ENCODE measurements at regions not wholly inside any gene's neighbourhood (a gene's known extent, or its start where the extent isn't known, plus 50 kb on each side); places are given as distances from the start of the nearest gene placed in this dataset.
"Not testable (repeated sequence)": the region's sequence is repeated elsewhere in the genome, so short reads cannot be mapped to it uniquely, and the experiment has no call there.

DNA sequence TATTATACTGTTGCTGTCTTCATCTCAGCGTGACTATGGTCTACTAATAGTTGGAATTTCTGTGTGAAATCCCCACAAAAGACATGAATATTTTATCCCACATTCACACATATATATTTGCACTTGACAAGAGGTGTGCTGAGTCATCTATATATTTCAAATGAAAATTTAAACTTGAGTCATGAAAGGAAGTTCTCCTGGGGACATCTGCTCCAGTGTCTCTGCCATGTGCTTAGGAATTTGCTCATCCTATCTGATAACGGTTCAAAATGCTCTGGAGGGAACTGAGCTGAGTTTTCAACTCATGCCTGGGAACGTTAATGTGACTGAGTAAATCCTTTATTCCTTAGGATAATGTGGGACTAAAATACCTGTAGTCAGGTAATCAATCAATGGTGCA is 326.2 kb upstream of the MEX3C start:
- DNase-seq (ENCODE audit: low spot score), result no peak

DNA sequence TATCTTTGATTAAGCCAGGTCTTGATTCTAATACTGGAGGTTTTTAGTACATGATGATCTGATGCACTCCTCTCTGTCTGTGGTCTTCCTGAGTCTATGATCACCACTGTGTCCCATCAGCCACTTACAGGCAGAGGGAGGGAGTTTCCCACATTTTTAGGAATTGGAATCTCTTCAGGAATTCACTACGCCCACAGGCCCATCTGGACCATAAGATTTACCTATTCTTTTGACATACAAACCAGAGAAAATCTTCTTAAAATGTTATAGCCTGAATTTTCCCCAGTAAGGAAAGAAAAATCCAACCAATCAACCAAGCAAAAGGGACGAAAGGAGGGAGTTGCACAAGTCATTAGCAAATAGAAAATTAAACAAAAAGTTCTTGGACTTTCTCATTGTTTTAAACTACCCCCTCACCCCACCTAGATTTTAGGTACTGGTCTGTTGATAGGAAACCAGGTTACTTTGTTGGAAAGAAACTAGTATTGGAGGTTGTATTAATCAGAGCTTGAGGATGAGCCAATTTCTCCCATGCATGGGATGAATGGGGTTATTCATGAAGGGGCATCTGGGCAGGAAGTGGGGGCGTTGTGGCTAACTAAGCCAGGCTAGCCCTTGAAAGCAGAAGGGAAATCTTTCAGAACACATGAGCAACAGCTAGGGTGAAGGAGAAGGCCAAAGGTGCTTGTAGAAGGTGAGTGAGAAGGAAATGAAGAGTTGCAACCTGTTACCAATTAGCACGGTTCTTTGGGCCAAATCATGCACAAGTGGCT is 328.2 kb upstream of the MEX3C start:
- no peak for DNase-seq (ENCODE audit: low spot score)

DNA sequence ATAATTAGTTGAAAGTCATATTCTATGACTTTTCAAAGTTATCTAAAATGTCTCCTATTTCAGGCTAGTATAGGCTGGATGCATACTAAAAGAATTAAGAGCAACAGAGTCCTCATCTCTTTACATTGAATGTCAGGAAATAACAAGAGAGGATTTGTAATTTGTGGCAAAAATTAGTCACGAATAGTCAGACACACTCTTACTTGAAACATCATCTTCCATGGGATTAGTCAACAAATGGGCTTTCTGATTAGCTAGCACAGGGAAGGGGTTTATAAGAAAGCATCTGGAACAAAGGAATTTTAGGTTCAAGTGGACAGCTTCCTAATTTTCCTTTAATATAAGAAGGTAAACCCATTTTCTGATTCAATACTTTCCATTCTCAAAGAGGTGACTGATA is 330.3 kb upstream of the MEX3C start:
- DNase-seq (ENCODE audit: low spot score), result no peak

DNA sequence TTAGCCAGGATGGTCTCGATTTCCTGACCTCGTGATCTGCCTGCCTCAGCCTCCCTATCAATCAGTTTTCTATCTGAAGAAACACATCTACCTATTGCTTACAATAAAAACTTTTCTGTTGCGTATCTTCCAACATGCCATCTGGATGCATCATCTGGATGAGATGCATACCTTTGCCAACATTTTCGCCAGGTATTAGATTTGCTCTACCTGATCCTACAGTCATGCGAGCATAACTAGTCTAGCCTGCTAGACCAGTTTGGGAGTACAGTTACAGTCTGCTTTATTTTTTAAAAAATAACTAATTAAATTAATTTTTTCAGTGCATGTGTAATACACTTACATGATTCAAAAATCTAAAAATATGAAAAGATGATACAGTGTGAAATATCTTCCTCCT is 334.0 kb upstream of the MEX3C start:
- DNase-seq (ENCODE audit: low spot score), result no peak

DNA sequence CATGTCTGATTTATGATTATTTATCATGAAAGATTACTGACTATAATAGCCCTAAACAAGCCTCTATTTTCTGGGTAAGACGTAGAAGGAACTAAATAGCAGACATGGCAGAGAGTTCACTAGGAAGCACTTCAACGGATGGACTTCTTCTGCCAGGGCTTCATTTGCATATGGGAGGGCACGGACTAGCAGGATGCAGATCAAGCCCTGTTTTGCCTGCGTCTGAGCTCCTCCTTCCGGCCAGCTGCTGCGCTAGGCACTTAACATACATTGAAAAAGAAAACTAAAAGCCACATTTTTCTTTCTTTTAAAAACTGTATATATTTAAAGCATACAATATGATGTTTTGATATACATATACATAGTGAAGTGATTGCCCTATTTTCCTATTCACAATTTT is 340.0 kb upstream of the MEX3C start:
- DNase-seq (ENCODE audit: low spot score), result no peak

DNA sequence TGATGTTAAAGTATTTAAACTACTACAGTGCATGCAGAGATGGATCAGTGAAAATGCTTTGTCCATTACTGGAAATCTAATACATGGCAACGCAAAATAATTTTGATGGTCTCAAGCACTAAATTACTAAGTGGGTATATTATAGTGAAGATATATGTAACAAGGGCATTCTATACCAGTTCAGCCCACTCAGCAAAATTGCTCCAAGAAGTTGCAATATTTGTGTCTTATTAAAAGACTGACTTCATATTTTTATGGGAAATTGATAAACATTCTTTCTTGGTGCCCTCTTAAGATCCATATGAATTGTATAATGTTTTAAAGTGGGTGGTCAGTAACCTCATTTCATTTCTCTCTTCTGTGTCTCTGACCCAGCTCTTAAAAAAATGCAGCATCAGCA is 343.1 kb upstream of the MEX3C start:
- DNase-seq (ENCODE audit: low spot score), result no peak

DNA sequence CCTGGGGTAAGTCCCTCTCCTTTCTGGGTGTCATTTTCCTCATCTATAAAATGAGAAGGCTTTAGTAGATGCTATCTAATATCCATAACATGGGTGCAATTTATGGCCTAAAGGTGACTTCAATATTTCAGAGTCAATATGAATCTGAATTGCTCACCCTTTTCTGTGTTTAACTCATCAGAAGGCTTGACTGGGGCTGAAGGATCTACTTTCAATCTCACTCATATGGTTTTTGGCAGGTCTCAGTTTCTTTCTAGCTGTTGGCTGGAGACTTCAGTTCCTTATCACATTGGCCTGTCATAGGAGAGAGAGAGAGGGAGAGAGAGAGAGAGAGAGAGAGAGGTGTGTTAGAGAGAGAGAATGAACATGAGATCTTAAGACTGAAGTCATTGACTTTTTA is 343.7 kb upstream of the MEX3C start:
- DNase-seq (ENCODE audit: low spot score), result no peak

DNA sequence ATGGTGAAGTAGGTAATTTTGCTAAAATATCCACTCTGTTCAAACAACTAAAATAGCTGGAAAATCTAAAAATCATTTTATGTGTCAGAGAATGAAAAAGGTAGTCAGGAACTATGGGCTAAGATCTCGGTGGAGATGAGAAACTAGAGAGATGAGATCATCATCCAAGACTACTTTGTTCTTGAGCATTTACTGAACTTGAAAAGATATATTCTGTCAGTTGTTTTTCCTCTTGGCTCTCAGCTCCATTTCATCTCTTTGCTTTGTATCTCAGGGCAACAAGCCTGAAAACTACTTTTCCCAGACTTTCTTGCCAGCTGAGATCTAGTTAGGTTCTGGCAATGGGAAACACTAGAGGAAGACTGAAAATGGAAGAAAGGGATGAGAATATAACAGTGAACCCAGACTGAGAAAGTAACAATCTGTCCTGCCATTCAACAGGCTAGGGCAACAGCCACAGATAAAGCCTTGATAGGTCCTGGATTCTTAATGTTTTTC is 346.2 kb upstream of the MEX3C start:
- no peak for DNase-seq (ENCODE audit: low spot score)

DNA sequence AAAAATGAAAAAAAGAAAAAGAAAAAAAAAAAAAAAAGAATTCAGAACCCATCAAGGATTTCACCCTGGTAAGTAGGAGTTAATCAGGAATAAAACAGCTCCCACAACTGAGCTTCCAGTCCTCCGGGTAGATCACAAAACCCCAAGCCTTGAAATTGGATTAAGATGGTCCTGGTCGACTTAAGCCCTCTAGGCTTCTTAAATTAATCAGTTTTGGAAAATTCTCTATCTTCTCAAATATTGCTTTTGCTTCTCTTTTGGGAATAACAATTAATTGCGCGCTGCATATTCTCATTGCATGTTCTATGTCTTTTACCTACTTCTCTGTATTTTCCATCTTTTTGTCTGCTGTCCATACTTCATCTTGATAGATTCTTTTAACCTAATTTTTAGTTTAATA is 348.0 kb upstream of the MEX3C start:
- DNase-seq (ENCODE audit: low spot score), result no peak

DNA sequence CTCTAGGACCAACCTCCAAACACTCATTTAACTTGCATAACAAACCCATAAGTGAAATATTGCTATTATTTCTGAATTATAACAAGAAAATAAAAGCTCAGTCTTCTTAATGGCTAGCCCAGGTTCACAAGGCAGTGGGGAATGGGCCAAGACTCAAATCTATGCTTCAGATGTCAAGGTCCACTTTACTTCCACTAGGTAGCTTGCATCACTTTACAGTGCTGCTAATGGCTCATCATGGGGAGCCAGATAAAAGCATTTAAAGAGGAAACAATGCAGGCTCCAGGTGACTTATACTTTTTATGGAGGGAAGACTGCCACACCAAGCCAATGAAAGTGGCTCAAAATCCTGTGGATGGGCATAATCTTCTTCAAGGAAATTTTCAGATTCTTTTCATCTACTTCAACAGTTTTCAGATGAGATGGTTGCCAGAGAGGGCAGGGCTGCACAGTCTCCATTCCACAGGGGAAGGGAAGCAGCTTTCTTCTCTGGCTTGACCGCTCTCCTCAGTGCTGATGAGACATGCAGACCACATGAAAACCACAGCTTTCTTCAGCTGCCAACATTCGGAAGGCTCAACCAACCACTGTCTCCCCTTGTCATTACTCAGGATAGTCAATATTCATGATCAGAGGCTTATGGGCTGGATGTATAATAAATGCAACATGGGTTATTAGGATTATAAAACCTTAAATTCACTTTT is 361.9 kb upstream of the MEX3C start:
- no peak for DNase-seq (ENCODE audit: low spot score)

DNA sequence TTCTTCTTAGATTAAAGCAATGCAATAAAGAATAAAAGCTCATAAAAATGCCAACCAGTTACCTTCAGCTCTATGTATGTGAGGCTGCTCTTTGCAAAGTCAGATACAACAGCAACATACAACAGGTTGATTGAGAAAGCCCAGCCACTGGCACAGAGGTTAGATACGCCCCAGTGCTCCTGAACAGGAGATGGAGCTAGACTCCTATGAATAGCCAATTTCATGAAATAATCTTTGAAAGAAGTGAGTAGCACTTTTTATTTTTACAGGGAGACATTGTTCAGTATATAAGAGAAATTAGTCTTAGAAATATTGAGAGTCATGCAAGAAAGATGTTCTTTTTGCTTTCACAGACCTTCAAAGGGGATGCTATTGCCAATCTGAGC is 362.4 kb upstream of the MEX3C start:
- DNase-seq (ENCODE audit: low spot score), result no peak

DNA sequence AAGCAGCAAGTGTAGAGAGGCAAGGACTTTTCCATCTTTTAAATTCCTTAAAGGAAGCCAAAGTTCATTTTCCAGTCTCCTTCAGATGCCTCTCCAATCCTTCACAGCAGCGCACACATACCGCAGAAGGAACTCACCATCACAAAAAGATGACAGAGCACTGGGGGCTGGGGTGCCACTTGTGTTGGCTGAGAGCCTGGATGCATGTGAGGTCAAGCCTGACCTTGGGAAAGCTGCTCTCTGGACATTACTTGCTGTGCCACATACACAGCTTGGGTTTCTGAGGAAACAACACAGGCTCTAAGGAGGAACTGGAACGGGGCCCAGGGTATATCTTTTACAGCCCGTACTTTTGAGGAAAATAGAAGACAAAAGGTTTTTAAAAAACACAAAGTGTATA is 364.3 kb upstream of the MEX3C start:
- DNase-seq (ENCODE audit: low spot score), result no peak

DNA sequence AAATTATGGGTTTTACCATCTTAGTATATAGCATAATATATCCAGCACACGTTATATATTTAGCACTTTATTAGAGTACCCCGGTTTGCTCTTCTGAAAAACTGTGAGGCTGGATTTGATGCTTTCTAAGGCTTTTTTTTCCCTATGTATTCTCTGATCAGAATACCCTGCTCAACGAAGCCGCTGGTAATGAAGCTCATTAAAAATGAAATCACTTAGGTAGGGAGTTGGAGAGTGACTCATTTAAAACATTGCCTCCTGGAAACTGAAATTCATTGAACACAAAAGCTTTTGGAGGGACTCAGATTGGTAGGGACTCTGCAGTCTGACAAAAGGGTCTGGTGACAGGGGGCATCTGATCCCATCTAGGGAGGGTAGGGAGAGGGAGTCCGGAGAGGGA is 365.4 kb upstream of the MEX3C start:
- no peak for DNase-seq (ENCODE audit: low spot score)

DNA sequence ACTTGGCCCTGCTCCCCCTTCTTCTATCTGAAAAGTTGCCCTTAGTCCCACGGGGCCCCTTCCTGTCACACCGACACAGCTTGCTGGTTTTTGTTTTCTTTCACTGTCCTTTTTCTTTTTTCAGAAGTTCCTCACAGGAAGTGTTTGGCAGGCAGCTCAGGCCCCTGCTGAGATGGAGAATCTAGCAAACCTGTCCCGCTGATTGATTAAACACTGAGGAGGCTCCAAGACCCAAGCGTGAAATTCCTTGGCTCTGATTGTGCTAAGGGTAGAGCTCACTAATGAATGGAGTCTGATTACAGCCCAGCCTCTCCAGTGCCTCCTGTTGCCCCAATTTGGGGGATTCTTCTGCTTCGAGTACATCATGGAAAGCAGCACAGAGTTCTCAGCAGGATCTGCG is 365.9 kb upstream of the MEX3C start:
- DNase-seq (ENCODE audit: low spot score), result no peak

DNA sequence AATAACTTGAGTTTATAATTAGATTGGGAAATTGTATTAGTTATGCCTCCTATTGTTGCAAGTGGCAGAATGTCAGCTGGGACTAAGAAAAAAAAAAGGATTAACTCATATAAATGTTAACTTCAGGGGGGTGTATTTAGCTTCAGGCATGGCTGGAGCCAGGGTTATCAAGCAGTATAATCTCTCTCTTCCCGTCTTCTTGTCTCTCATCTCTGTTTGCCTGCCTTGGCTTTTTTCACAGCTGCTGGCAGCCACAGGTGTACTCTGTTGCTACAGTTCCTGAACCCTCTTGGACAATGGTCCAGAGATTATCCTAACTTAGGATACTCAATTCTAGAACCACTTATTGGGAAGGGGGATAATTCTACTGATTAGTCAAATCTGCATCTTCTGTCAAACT is 370.7 kb upstream of the MEX3C start:
- no peak for DNase-seq (ENCODE audit: low spot score)

DNA sequence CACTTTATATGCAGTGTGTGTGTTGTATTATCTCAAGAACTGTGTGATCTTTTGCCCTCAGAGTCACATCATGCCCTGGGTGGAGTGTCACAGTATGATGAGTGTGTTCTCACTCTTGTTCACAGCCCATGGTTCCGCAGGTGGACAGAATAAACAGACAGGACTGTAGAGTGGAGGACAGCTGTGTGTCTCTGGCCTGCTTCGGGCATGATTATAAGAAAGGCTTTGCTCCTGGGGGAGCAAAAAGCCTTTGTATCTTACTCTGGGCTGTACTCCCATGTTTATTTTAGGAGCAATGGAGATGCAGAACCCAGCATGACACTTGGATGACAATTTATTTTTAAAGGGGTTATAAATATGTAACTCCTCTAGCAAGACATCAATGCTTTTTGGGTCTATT is 371.7 kb upstream of the MEX3C start:
- DNase-seq (ENCODE audit: low spot score), result no peak

DNA sequence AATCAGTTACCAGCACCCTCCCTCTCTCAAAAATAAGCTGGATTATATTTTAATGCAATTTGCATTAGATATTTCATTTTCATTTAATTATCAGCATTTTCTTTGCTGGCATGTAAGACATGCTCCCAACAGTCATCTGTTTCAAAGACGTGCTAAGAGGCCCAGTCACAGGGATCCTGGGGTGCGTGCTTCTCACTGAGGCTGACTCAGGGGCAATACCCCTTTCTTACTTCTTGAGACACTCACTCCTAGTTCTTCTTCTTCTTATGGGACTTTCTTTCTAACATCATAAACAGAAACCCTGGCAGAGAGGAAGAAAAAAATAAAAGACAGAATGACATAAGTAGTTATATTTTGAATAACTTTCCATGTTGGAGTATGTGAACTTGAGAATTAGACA is 372.1 kb upstream of the MEX3C start:
- no peak for DNase-seq (ENCODE audit: low spot score)

DNA sequence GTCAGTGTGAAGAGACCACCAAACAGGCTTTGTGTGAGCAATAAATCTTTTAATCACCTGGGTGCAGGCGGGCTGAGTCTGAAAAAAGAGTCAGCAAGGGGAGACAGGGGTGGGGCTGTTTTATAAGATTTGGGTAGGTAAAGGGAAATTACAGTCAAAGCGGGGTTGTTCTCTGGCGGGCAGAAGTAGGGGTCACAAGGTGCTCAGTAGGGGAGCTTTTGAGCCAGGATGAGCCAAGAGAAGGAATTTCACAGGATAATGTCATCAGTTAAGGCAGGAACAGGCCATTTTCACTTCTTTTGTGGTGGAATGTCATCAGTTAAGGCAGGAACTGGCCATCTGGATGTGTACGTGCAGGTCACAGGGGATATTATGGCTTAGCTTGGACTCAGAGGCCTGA is 372.6 kb upstream of the MEX3C start:
- DNase-seq (ENCODE audit: low spot score), result not testable (repeated sequence)

DNA sequence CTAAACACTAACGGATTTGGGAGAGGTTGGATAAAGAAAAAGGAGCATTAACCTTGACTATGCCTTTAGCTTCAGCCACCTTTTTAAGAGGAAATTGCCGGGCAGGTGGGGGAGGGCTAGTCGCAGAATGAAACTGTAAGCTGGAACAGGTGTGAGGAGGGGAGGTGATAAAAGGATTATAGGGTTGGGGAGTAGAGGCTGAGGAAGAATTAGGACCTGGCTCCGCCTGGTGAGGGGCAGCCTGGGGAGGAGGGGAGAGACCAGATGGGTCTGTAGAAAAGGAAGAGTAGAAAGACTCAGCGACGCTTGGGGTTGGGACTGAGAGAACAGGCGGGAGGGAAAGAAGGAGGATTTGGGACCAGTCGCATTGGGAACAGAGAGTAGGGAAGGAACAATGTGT is 376.4 kb upstream of the MEX3C start:
- not testable (repeated sequence) for DNase-seq (ENCODE audit: low spot score)

DNA sequence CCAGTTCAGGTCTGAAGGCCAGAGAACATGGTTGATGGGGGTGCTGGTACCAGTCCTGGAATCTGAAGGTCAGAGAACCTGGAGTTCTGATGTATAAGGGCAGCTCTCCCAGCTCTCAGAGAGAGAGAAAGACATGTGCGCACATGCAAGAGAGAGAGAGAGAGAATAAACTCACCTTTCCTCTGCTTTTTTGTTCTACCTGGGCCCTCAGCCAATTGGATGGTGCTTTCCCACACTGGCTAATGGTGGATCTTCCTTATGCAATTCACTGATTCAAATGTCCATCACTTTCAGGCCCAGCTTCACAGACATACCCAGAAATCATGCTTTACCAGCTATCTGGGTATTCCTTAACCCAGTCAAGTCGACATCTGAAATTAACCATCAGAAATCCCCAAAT is 377.7 kb upstream of the MEX3C start:
- DNase-seq (ENCODE audit: low spot score), result no peak

DNA sequence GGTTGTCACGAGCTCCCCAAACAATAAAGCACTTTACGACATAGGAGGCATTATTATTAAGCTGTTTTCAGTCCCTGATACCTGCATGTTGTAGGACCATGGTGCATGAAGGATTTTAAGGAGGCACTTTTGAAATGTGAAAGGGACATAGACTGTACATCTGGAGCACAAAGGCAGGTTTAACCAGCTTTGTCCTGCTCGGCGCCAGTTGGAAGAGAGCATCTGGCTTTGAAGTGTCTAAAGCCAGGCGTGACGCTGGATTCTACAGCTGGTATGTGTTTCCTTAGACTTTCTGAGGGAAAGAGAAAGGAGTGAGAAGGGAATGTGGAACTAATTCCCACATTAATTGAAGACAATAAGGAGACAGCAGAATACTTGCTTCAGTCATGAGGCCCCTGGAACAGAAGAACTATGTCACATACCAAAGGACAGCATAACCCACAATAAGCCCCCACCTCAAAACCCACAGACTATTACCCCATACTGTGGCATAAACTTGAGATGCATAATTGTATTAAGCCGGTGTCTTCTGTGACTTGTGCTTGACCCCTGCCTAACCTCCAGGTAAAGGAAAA is 381.0 kb upstream of the MEX3C start:
- DNase-seq (ENCODE audit: low spot score), result no peak

DNA sequence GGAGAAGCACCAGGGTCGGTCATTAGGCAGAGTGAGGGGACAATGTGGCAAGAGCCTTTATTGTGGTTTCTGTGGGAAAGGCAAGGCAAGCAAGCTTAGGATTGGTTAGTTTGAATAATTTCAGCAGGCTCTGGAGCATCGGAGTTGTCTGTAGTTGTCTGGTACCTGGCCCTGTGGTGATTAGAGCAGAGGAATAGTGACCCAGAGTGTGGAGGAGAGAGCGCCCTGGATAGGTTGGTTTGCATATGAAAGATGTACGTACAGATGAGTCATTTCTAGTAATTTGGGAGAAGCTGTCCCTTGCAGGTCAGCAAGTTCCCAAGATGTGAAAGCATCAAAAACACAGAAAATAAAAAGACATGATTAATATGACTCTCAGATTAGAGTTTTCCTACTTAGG is 383.1 kb upstream of the MEX3C start:
- DNase-seq (ENCODE audit: low spot score), result no peak

DNA sequence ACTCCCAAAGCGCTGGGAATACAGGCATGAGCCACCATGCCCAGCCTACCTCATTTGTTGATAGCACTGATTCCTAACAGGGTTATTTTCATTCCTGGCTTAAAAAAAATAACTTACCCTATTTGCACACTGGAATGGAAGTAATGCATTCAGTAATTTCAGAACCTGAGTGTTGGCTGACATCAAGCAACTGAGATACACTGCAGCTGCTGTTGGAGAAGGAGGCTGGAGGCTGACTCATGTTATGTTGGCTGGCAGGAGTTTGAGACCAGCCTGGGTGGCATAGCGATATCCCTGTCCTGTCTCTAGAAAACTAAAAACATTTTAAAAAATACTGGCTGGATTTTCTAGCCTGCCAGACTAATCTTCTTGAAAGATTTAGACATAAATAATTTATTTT is 385.1 kb upstream of the MEX3C start:
- no peak for DNase-seq (ENCODE audit: low spot score)

DNA sequence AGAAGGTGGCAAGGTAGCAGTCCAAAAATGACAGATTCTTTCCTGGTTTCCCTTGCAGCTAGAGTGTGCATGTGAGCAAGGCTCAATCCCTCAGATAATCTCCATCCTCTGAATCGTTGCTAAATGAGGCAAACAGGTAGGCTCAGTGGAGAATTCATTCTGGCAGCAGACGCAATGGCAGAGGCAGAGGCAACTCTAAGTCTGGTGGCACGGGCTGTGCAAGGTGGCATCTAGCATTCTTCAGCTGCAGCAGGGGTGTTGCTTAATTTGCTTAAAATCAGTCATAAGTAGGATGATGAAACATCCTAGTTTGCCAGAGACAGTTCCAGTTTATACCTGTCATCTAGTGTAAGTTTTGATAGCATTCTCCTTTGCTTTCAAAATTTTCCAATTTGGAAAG is 391.1 kb upstream of the MEX3C start:
- DNase-seq (ENCODE audit: low spot score), result no peak

Measured in HuH-7.5 (cell line).